ENCODE measurements at regions not wholly inside any gene's neighbourhood (a gene's known extent, or its start where the extent isn't known, plus 50 kb on each side); places are given as distances from the start of the nearest gene placed in this dataset.

DNA sequence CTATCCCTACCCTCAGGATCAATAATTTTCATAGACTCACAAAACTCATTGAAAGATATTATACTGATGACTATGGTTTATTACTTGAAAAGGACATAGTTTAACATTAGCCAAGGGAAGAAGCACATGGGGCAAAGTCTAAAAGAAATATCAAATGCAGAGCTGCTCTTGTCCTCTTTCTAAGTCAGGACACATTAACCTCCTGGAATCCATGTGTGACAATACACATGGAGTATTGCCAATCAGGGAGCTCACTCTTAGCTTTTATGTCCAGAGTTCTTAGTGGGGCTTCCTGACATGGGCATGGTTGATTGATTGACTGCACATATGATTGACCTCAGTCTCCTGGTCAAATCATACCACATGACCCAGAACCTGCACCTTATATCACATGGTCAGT is 165.5 kb upstream of the COX7C start:
- TF ChIP-seq EP300 (IDR thresholded peaks at IDR 0.05): no peak
- TF ChIP-seq, protein P1, sequence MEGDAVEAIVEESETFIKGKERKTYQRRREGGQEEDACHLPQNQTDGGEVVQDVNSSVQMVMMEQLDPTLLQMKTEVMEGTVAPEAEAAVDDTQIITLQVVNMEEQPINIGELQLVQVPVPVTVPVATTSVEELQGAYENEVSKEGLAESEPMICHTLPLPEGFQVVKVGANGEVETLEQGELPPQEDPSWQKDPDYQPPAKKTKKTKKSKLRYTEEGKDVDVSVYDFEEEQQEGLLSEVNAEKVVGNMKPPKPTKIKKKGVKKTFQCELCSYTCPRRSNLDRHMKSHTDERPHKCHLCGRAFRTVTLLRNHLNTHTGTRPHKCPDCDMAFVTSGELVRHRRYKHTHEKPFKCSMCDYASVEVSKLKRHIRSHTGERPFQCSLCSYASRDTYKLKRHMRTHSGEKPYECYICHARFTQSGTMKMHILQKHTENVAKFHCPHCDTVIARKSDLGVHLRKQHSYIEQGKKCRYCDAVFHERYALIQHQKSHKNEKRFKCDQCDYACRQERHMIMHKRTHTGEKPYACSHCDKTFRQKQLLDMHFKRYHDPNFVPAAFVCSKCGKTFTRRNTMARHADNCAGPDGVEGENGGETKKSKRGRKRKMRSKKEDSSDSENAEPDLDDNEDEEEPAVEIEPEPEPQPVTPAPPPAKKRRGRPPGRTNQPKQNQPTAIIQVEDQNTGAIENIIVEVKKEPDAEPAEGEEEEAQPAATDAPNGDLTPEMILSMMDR (IDR thresholded peaks at IDR 0.05): no peak
- no peak for TF ChIP-seq POLR2A (IDR thresholded peaks at IDR 0.05)

All from stomach (tissue), 4 donors.